HG02870 (cell line): ENCODE measurements at regions not wholly inside any gene's neighbourhood (a gene's known extent, or its start where the extent isn't known, plus 50 kb on each side); places are given as distances from the start of the nearest gene placed in this dataset.
A peak's percentile ranks its signal among the peaks of the same experiment; 100 is the strongest.

ENCODE experiments used
- ATAC-seq: cut with Tn5 transposase; IDR thresholded peaks from one replicate; pipeline ENCODE4 v1.9.1; 2021; ENCODE audit warnings: mild to moderate bottlenecking, moderate library complexity; ENCODE audit not compliant: unreplicated experiment

DNA sequence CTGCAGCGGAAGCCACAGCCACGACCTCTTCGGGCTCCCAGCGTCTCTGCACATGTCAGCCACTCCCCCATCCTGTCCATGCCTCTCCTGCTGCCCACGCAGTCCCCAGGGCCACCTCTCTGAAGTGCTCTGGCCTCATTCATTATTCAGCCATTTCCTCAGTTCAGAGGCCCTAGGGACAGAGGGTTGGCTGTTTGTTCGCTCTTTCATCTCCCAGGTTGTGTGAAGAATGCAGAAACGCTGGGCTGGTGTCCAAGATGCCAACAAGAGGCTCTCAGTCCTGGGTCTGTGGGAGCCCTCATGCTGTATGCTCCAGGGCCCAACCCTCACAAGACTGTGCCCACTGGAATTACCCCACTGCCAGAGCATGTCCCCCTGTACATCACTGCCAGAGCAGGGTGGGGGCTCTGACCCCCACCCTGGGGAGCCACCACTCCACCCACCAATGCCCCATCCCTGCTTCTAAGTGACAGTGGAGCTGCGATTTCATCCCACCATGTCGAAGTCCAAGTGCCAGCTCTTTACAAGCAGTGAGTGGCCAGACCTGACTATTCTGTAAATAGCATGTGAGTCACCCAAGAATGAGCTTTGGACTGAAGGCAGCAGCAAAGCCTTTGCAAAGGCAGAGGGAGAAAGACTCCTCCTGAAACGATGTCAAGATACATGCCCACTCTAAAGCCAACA is 209.6 kb downstream of the BUD13 start:
- no peak for ATAC-seq

DNA sequence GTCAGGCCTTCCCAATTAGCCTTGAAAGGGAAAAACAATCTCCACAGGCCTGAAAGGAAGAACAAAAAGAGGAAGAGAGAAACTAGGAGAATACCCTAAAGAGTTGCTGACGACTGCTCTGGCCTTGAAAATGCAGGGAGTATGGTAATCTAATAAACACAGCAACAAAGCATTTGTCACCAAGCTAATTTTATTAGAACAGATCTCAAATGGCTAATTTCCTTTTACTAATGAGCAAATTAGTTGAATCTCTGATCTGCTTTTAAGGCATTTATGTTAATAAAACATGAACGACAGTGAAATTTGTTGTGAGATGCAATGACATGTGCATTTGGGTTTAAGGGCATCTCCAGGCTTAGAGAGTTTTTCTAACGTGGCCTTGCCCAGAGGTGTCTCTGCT is 212.2 kb downstream of the BUD13 start:
- ATAC-seq: no peak

- no peak for ATAC-seq
Observed at GRCh38 chr11:116558504-116559211, 214.1 kb downstream of the BUD13 start.

DNA sequence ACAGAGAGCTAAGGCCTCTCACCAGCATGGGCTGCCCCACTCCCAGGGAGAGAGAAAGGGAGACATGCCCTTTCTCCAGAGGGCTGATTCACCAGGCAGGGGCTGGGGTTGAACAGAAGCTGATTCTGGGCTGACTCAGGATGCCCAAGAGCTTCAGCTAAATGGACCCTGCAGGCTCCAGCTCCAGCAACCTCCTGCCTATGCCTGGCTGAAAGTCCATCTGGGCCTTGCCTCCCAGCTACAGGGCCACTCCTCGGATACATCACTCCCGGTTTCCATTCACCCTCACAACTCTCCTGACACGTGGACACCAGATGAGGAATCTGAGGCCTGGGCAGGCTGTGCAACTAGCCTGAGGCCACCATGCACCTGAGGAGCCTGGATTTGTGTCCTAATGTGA is 215.5 kb downstream of the BUD13 start:
- ATAC-seq: no peak

DNA sequence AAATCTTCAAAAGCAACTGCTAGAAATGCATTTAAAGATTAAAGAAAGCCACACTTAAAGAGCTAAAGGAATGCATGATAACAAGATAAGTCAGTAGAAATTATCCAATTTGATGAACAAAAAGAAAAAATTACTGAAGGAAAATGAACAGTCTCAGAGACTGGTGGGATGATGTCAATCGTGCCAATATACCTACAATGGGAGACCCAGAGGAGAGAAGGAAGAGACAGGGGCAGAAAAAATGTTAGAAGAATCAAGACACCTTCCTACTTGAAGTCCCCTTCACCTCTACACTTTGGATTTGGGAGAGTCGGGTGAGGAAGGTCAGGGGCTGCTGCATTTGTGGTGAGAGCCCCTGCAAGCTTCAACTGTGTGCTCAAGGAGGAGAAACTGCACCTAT is 216.3 kb downstream of the BUD13 start:
- no peak for ATAC-seq

DNA sequence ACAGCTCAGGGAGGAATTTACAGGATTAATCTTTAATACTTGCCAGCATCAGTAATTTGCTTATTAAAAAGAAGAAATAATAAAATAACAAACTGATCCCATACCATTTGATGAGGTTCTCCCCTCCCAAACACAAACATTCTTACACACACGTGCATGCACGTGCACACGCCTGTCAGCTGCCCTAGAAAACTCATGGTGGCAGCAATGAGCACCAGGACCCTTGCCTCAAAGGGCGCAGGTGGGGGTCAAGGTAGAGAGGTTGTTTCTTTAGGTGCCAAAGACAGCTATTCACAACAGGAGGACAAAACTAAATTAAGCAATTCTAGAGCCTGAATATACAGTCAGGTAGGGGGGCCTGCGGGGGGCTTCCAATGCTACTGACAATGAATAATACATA is 219.3 kb downstream of the BUD13 start:
- ATAC-seq: no peak

DNA sequence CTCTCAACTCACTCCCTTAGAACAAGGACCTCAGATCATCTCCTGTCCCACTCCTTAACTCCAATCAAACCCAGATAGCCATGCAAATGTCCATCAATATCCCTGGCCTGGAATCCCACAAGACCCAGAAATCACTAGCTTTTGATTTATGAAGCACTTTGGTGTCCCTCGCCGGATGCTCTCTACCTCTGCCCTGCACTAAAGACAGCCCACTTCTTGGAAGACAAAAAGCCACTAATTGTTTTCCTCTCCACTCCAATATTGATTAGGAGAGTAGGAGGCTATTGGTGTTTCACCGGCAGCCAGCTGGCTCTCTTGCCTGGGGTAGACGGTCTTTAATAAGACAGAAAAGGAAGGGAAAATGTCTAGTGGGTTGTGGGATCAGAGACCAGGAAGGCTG is 221.2 kb downstream of the BUD13 start:
- ATAC-seq: no peak

DNA sequence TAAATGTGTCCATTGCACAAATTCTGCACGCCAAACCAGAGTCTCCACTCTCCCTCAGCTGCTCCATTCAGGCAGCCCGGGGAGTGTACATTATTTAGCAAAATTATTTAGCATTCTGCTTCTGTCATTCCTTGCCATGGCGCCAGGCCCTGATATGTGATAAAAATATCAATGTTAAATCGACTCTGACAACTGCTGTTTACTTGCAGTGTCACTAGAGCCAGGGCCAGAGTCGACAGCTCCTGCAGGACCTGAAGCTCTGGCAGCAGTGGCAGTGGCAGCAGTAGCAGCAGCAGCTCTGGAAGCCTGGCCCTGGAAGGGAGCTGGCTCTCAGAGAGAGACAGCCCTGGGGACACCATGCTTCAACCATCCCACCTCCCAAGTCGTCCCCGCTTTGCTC is 224.5 kb downstream of the BUD13 start:
- no peak for ATAC-seq

DNA sequence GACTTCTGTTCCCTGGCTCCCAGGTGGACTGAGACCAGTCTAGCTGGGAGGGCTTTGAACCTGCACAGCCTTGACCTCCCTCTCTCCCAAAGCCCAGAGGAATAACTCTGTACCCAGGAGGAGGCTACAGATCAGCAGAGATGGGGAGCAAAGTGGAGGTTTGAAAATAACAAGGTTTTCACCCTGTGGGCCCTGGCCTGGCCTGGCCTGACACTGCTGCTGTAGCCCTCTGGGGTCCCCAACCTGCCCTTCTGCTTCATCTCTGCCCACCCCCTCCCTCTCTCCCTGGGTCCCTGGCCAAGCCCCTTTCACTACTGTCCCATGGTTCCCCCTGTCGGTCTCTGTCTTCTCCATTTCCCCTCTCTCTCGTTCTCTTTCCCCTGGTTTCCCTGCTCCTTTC is 225.2 kb downstream of the BUD13 start:
- no peak for ATAC-seq

DNA sequence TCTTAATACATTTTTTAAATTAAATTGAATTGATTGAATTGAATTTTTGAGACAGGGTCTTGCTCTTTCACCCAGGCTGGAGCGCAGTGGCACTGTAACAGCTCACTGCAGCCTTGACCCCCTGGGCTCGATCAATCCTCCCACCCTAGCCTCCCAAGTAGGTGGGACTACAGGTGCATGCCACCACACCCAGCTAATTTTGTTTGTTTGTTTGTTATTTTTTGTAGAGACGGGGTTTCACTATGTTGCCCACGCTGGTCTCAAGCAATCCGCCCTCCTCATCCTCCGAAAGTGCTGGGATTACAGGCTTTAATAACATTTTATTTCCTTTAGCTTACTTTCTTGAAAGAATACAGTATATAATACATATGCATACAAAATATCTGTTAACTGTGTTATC is 226.9 kb downstream of the BUD13 start:
- no peak for ATAC-seq

GRCh38 chr11:116544721-116545120 is 228.1 kb downstream of the BUD13 start:
- no peak for ATAC-seq

GRCh38 chr11:116543911-116544475 is 228.8 kb downstream of the BUD13 start:
- ATAC-seq: no peak

- ATAC-seq: no peak
Observed at GRCh38 chr11:116543099-116543498, 229.7 kb downstream of the BUD13 start.

DNA sequence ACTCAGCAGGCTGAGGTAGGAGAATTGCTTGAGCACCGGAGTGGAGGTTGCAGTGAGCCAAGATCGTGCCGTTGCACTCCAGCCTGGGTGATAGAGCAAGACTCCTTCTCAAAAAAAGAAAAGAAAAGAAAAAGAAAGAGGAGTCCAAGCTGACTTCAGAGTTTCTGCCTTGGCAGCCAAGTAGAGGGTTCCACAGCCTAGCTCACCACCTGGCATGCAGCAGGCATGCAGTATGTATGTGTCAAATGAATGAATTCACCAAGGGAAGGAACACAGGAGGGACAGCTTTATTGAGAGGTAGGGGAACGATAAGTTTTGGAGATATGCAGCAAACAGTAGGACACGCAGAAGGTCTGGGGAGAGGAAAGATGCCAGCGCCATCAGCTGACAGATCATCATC is 230.4 kb downstream of the BUD13 start:
- no peak for ATAC-seq

DNA sequence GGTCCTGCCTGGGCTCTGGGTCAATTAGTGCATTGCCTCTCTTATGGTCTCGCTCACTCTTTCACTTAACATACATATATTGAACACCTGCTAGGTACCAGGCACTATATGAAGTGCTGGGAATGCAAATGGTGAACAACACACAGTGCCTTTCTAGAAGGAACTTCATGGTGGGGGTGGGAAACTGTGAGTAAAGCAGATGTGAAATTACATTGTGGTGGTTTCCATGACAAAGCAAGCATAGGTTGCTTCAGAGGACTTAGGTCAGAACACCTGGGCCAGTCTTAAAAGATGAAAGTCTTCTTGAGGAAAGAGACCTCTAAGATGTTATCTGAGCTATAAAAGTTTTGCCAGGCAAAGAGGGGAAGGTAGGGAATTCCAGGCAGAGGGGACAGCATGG is 231.3 kb downstream of the BUD13 start:
- ATAC-seq: peak; percentile 70

GRCh38 chr11:116540645-116541304 is 232.0 kb downstream of the BUD13 start:
- ATAC-seq: no peak

DNA sequence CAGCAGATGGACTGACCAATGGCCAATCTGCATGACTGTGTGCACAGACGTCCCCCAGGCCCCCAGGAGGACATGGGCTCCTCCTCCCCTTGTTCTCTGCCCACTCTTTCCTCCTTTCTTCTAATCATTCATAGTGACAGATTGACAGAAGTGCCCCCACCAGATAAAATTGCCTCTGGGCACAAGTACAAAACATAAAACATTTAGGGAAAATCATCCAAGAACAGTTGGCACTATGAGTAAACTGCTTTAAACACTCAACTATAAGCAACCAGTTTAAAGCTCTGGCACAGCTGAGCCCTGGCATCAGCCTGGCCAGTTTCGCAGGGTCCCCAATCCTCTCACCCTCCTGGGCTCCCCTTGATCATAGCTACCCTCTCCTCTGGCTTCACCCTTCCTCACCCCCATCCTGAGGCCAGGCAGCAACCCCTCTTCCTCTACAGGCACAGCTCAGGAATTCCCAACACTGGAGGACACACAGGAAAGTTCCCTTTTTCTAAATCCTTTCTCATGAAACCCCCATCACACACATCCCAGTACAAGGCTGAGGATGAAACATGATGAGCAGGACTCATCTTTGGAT is 232.9 kb downstream of the BUD13 start:
- ATAC-seq: no peak

GRCh38 chr11:116539211-116539610 is 233.6 kb downstream of the BUD13 start:
- no peak for ATAC-seq

DNA sequence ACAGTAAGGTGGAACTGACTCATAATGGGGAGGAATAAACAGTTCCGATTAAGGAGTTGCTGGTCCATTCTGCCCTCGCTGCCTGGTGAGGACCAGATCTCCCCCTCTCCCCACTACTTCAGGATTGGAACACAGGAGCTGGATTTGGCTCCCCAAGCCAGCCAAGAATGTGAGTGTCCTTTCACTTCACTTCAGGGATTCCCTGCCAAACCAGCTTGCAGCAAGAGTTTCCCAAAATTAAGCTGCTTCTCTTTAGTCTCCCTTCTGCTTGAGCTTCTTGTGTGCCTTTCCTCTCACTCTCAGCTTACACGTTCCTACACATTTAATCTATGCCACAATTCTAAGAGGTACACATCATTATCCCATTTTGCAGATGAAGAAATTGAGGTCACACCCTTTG is 234.1 kb downstream of the BUD13 start:
- ATAC-seq: no peak

- no peak for ATAC-seq
Observed at GRCh38 chr11:116537709-116538108, 235.1 kb downstream of the BUD13 start.

DNA sequence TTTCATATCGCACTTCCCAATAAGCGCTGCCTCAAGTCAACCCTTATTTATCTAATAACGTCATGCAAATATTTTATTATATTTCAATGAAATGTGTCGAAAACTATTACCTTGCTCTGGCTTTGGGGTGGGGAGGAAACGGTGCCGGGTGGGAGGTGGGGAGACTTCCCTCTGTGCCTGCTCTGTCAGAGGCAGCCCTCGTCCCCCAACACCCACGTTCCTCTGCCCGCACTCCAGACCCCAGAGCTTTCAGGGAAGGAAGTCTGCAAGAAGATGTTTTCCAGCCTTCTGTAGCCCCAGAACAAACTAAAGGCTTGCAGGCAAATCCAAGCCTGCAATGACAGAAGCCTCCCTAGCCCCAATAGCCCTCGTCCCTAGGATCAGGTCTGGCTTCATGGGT is 235.7 kb downstream of the BUD13 start:
- ATAC-seq: no peak

GRCh38 chr11:116536416-116536815 is 236.4 kb downstream of the BUD13 start:
- ATAC-seq: no peak
